ENCODE measurements at regions not wholly inside any gene's neighbourhood (a gene's known extent, or its start where the extent isn't known, plus 50 kb on each side); places are given as distances from the start of the nearest gene placed in this dataset.

GRCh38 chr4:152176627-152177214 is 359.2 kb downstream of the FBXW7 start:
- Histone ChIP-seq H3K4me3 (ENCODE audit: low read depth, low read length) (no peak overlapping the region), H3K36me3 (ENCODE audit: control insufficient read depth, insufficient read depth, low read length) (no peaks in the 10 kb centered on the region), H3K27me3 (ENCODE audit: control insufficient read depth, insufficient read depth, low read length) (peaks cover 9% of the 10 kb centered on the region; the same call in 1 of the 2 replicates)
- no peak for TF ChIP-seq CTCF (IDR thresholded peaks at IDR 0.05; ENCODE audit: insufficient read depth, low read depth, low read length)
- DNase-seq (ENCODE audit: low read depth): no peak
- CTCF ChIA-PET: no interaction called here
- POLR2A ChIA-PET: no interaction called here

DNA sequence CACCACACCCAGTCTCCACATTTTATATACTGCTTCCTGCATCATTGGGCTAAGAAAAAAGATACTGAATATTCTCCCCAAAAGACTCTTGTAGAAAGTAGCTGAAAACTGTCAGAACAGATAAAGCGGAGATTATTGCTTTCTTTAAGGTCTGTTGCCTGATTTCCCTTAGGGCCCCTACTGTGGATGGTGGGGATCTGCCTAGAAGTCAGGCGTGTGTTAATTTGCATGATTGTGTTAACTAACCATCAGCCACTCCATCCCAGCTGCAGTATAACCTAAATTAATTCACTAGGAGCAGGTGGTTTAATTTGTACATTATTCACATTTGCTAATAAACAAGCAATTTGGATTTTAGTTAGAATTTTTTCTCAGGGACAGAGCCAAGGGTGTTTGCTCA is 360.3 kb downstream of the FBXW7 start:
- ChIA-PET POLR2A (no interaction called here), CTCF (no interaction called here)
- H3K36me3 ChIP-seq (ENCODE audit: control insufficient read depth, insufficient read depth, low read length): no peaks in the 10 kb centered on the region
- DNase-seq (ENCODE audit: low read depth): no peak
- H3K27me3 ChIP-seq (ENCODE audit: control insufficient read depth, insufficient read depth, low read length): peaks cover 11% of the 10 kb centered on the region; the same call in 1 of the 2 replicates
- H3K4me3 ChIP-seq (ENCODE audit: low read depth, low read length): no peak overlapping the region
- no peak for TF ChIP-seq CTCF (IDR thresholded peaks at IDR 0.05; ENCODE audit: insufficient read depth, low read depth, low read length)

DNA sequence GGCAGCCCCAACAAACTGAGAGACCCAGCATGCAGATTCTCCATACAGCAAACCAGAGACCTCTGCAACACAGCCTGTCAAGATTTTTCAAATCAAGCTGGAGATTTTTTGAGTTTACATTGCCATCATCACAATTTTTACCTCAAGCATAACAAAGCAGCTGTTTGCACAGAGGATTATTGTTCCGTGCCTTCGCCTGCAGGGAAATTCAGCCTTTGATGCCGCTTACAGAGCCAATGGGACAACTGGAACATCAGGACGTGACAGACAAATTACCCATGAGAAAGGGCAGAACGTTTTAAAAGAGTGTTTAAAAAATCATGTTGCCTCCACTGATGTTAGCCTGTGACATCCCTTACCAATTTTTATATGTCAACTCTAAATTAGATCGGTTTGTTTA is 363.7 kb downstream of the FBXW7 start:
- no peak for DNase-seq (ENCODE audit: low read depth)
- TF ChIP-seq CTCF (IDR thresholded peaks at IDR 0.05; ENCODE audit: insufficient read depth, low read depth, low read length): no peak
- POLR2A ChIA-PET: no interaction called here
- Histone ChIP-seq H3K27me3 (ENCODE audit: control insufficient read depth, insufficient read depth, low read length) (peaks cover 14% of the 10 kb centered on the region), H3K4me3 (ENCODE audit: low read depth, low read length) (no peak overlapping the region), H3K36me3 (ENCODE audit: control insufficient read depth, insufficient read depth, low read length) (no peaks in the 10 kb centered on the region)
- CTCF ChIA-PET: no interaction called here

DNA sequence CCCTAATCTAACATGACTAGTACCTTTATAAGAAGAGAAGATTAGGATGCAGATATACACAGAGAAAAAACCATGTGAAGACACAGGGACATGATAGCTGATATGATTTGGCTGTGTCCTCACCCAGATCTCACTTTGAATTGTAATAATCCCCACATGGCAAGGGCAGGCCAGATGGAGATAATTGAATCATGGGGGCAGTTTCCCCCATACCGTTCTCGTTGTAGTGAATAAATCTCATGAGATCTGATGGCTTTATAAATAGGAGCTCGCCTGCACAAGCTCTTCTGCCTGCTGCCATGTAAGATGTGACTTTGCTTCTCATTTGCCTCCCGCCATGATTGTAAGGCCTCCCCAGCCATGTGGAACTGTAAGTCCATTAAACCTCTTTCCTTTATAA is 364.3 kb downstream of the FBXW7 start:
- Histone ChIP-seq H3K27me3 (ENCODE audit: control insufficient read depth, insufficient read depth, low read length) (peaks cover 12% of the 10 kb centered on the region), H3K36me3 (ENCODE audit: control insufficient read depth, insufficient read depth, low read length) (no peaks in the 10 kb centered on the region), H3K4me3 (ENCODE audit: low read depth, low read length) (no peak overlapping the region)
- no peak for DNase-seq (ENCODE audit: low read depth)
- no peak for TF ChIP-seq CTCF (IDR thresholded peaks at IDR 0.05; ENCODE audit: insufficient read depth, low read depth, low read length)
- ChIA-PET CTCF (no interaction called here), POLR2A (no interaction called here)

GRCh38 chr4:152169683-152170082 is 366.2 kb downstream of the FBXW7 start:
- Histone ChIP-seq H3K27me3 (ENCODE audit: control insufficient read depth, insufficient read depth, low read length) (peaks cover 10% of the 10 kb centered on the region), H3K36me3 (ENCODE audit: control insufficient read depth, insufficient read depth, low read length) (no peaks in the 10 kb centered on the region), H3K4me3 (ENCODE audit: low read depth, low read length) (no peak overlapping the region)
- POLR2A ChIA-PET: no interaction called here
- no peak for TF ChIP-seq CTCF (IDR thresholded peaks at IDR 0.05; ENCODE audit: insufficient read depth, low read depth, low read length)
- CTCF ChIA-PET: interaction anchor here (1.5 kb wide), 1 partner anchor 9 kb away, joined by 5 read pairs; no protein-coding TSS in a partner anchor
- no peak for DNase-seq (ENCODE audit: low read depth)

All from BJ (cell line).